WTC11 (cell line): ENCODE measurements at regions not wholly inside any gene's neighbourhood (a gene's known extent, or its start where the extent isn't known, plus 50 kb on each side); places are given as distances from the start of the nearest gene placed in this dataset.

Experiments used
- ATAC-seq: fragments of 200-7000 bp; cut with Tn5 transposase; 2 replicates; pipeline ENCODE4 v1.10.0; 2021; ENCODE audit warnings: mild to moderate bottlenecking, moderate library complexity
- CTCF ChIA-PET: fragments of 300-600 bp; sonication (Branson Sonifier 250); formaldehyde crosslinking; loops from one replicate; lab custom pipeline; 2021; ENCODE audit warnings: antibody characterized with exemption; lab: Charles Lee
- POLR2A ChIA-PET: fragments of 350-600 bp; sonication (Branson Sonifier 250); formaldehyde crosslinking; loops from one replicate; lab custom pipeline; 2021; ENCODE audit warnings: antibody characterized with exemption; lab: Charles Lee
- DNase-seq: peaks from one replicate; pipeline ENCODE4 v3.0.0; 2021; ENCODE audit warnings: low spot score
- H3K27ac Mint-ChIP-seq: 2 replicates; pipeline ENCODE4 v1.8.0; 2021; ENCODE audit warnings: mixed read lengths
- H3K27me3 Mint-ChIP-seq: 2 replicates; pipeline ENCODE4 v1.8.0; 2021; ENCODE audit warnings: low read depth, mild to moderate bottlenecking, moderate library complexity, mixed read lengths
- H3K36me3 Mint-ChIP-seq: 2 replicates; pipeline ENCODE4 v1.8.0; 2021; ENCODE audit warnings: mixed read lengths
- H3K4me1 Mint-ChIP-seq: 2 replicates; pipeline ENCODE4 v1.8.0; 2022; ENCODE audit warnings: mixed read lengths
- H3K4me3 Mint-ChIP-seq: 2 replicates; pipeline ENCODE4 v1.8.0; 2021; ENCODE audit warnings: mild to moderate bottlenecking, moderate library complexity, mixed read lengths
- H3K9me3 Mint-ChIP-seq: 2 replicates; pipeline ENCODE4 v1.8.0; 2021; ENCODE audit warnings: mixed read lengths
- AFF4 ChIP-seq: sonication (generic); formaldehyde crosslinking; IDR thresholded peaks from 2 replicates; pipeline ENCODE4 v1.8.1; 2023; ENCODE audit warnings: mild to moderate bottlenecking, missing genetic modification reagents, borderline replicate concordance
- AR ChIP-seq: fragments of 250-450 bp; sonication (Bioruptor Pico); IDR thresholded peaks from 2 replicates; pipeline ENCODE4 v1.9.0; 2021; ENCODE audit warnings: mild to moderate bottlenecking
- CDX4 ChIP-seq: fragments of 250-450 bp; sonication (Bioruptor Pico); IDR thresholded peaks from 2 replicates; pipeline ENCODE4 v1.9.0; 2021; ENCODE audit warnings: moderate library complexity, mild to moderate bottlenecking, inconsistent platforms, borderline replicate concordance
- CTCF ChIP-seq: fragments of 200-600 bp; IDR thresholded peaks from 2 replicates; pipeline ENCODE4 v1.8.0; 2022; ENCODE audit warnings: antibody characterized with exemption
- E2F4 ChIP-seq: sonication (generic); formaldehyde crosslinking; IDR thresholded peaks from 2 replicates; pipeline ENCODE4 v1.8.1; 2022; ENCODE audit warnings: low read depth, mild to moderate bottlenecking, moderate library complexity, missing genetic modification reagents, borderline replicate concordance
- E2F5 ChIP-seq: sonication (generic); formaldehyde crosslinking; IDR thresholded peaks from 2 replicates; pipeline ENCODE4 v1.8.1; 2022; ENCODE audit warnings: mild to moderate bottlenecking, moderate library complexity, missing genetic modification reagents
- ETV6 ChIP-seq: sonication (generic); formaldehyde crosslinking; IDR thresholded peaks from 2 replicates; pipeline ENCODE4 v1.8.1; 2022; ENCODE audit warnings: mild to moderate bottlenecking, missing genetic modification reagents
- JAZF1 ChIP-seq: fragments of 250-450 bp; sonication (Bioruptor Pico); IDR thresholded peaks from 2 replicates; pipeline ENCODE4 v1.9.0; 2021; ENCODE audit warnings: moderate library complexity, mild to moderate bottlenecking, inconsistent platforms
- NR1H2 ChIP-seq: sonication (generic); formaldehyde crosslinking; IDR thresholded peaks from 2 replicates; pipeline ENCODE4 v1.9.0; 2021; ENCODE audit warnings: mild to moderate bottlenecking, moderate library complexity, missing genetic modification reagents
- PREB ChIP-seq: sonication (generic); formaldehyde crosslinking; IDR thresholded peaks from 2 replicates; pipeline ENCODE4 v1.8.1; 2022; ENCODE audit warnings: mild to moderate bottlenecking, missing genetic modification reagents, moderate library complexity, borderline replicate concordance
- PRRX2 ChIP-seq: fragments of 250-450 bp; sonication (Bioruptor Pico); IDR thresholded peaks from 2 replicates; pipeline ENCODE4 v1.8.0; 2021; ENCODE audit warnings: mild to moderate bottlenecking
- RORB ChIP-seq: fragments of 250-450 bp; sonication (Bioruptor Pico); IDR thresholded peaks from 2 replicates; pipeline ENCODE4 v1.9.0; 2021; ENCODE audit warnings: mild to moderate bottlenecking
- SOX15 ChIP-seq: fragments of 250-450 bp; sonication (Bioruptor Pico); IDR thresholded peaks from 2 replicates; pipeline ENCODE4 v1.9.0; 2021; ENCODE audit warnings: mild to moderate bottlenecking
- USF1 ChIP-seq: sonication (generic); formaldehyde crosslinking; IDR thresholded peaks from 2 replicates; pipeline ENCODE4 v1.8.0; 2022; ENCODE audit warnings: mild to moderate bottlenecking, missing genetic modification reagents
- ZNF121 ChIP-seq: sonication (generic); formaldehyde crosslinking; IDR thresholded peaks from 2 replicates; pipeline ENCODE4 v1.8.0; 2023; ENCODE audit warnings: missing genetic modification reagents
- ZNF219 ChIP-seq: sonication (generic); formaldehyde crosslinking; IDR thresholded peaks from 2 replicates; pipeline ENCODE4 v1.8.0; 2023; ENCODE audit warnings: missing genetic modification reagents, mild to moderate bottlenecking, borderline replicate concordance

- Mint-ChIP-seq H3K27ac (no peak overlapping the region), H3K36me3 (no peaks in the 10 kb centered on the region), H3K4me1 (peaks cover 12% of the 10 kb centered on the region), H3K27me3 (no peaks in the 10 kb centered on the region; the same call in 1 of the 2 replicates), H3K9me3 (no peaks in the 10 kb centered on the region), H3K4me3 (no peak overlapping the region)
- ChIA-PET CTCF (interaction anchor here (1.3 kb wide), 1 partner anchor 9 kb away, joined by 3 read pairs; no protein-coding TSS in a partner anchor), POLR2A (no interaction called here)
- no peak for TF ChIP-seq E2F5 (CRISPR knock-in tag)
- no peak for TF ChIP-seq CDX4
- TF ChIP-seq AFF4 (CRISPR knock-in tag): no peak
- no peak for TF ChIP-seq ETV6 (CRISPR knock-in tag)
- TF ChIP-seq PREB (CRISPR knock-in tag): no peak
- no peak for TF ChIP-seq JAZF1 (CRISPR knock-in tag)
- no peak for TF ChIP-seq ZNF121 (CRISPR knock-in tag)
- no peak for TF ChIP-seq CTCF
- no peak for TF ChIP-seq AR (CRISPR knock-in tag)
- DNase-seq: no peak
- no peak for ATAC-seq
Observed at GRCh38 chrX:65591206-65591605, 56.6 kb upstream of the LAS1L start.

GRCh38 chrX:65589304-65589703 is 54.7 kb upstream of the LAS1L start:
- TF ChIP-seq NR1H2 (CRISPR knock-in tag) (no peak), ZNF219 (CRISPR knock-in tag) (no peak), PRRX2 (CRISPR knock-in tag) (no peak), E2F4 (CRISPR knock-in tag) (no peak), SOX15 (CRISPR knock-in tag) (no peak), USF1 (CRISPR knock-in tag) (no peak), RORB (CRISPR knock-in tag) (no peak)
- DNase-seq (no peak), ATAC-seq (no peak)
- Mint-ChIP-seq H3K27ac (no peak overlapping the region), H3K9me3 (no peaks in the 10 kb centered on the region), H3K4me1 (peaks cover 7% of the 10 kb centered on the region), H3K36me3 (no peaks in the 10 kb centered on the region), H3K27me3 (no peaks in the 10 kb centered on the region; the same call in 1 of the 2 replicates), H3K4me3 (no peak overlapping the region)
- CTCF ChIA-PET: no interaction called here
- POLR2A ChIA-PET: no interaction called here
